ENCODE measurements at regions not wholly inside any gene's neighbourhood (a gene's known extent, or its start where the extent isn't known, plus 50 kb on each side); places are given as distances from the start of the nearest gene placed in this dataset.

DNA sequence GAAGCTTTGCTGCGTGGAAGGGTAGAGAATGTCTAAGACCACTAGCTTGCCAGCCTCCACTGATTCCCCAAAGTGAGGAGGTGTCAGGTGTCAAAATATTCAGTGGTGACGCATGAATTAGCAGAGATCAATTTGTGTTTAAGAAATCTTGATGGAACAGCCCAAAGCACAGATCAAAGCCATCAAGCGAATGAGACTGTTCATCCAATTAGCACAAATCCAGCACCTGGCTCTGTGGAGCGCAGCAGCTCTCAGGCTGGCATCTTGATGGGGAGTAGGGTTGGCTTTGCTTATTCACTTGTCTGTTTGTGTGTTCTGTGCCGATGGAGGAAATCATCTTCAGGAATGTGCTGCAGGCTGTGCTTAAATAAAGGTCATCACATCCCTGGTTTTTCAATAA is 456.8 kb upstream of the CCL2 start:
- DNase-seq: no peak

- DNase-seq: no peak
These were observed 452.5 kb upstream of the CCL2 start for GRCh38 chr17:33802349-33803198.

GRCh38 chr17:33803199-33803685 is 451.8 kb upstream of the CCL2 start:
- DNase-seq: no peak

GRCh38 chr17:33803686-33804085 is 451.4 kb upstream of the CCL2 start:
- DNase-seq: no peak

DNA sequence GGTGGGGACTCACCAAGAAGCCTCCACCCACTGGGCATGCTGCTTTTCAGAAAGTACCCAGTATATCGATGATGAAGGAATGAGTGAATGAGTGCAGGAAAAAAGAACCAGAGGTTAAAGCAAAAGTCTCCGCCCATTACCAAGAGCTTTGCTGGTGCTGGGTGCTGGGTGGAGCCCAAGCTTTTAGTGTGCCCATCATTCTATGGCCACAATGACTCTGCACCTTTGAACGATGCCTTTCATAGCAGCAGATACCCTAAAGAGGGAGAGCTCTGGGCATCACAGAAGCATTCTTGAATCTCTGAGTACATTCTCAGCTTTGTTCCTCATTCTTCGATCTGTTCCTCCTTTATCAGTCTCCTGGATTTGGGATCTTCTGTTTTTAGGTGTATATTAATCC is 450.7 kb upstream of the CCL2 start:
- no peak for DNase-seq

GRCh38 chr17:33806631-33807030 is 448.5 kb upstream of the CCL2 start:
- DNase-seq: no peak

- DNase-seq: no peak
These were observed 445.3 kb upstream of the CCL2 start for GRCh38 chr17:33809748-33810147.

GRCh38 chr17:33811004-33811760 is 443.9 kb upstream of the CCL2 start:
- DNase-seq: no peak

GRCh38 chr17:33811984-33812577 is 443.0 kb upstream of the CCL2 start:
- no peak for DNase-seq

GRCh38 chr17:33814852-33815251 is 440.2 kb upstream of the CCL2 start:
- no peak for DNase-seq

DNA sequence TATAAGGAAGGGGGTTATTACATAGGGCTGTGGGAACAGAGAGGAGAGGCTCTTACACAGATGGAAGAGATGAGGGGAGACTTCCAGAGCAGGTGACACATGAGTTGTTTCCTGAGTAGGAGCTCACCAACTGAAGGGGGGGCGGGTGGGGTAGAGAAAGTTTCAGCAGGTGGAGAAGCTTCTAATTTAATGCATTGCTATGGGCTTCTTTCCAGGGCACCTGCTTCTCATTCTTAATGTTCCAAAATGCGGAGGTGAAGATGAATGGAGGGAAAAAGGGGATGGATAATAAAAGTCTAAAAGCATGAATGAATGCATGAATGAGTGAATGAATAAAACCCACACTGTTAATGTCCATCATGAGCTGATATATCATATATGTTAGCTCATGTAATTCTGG is 439.0 kb upstream of the CCL2 start:
- no peak for DNase-seq

- no peak for DNase-seq
These were observed 438.1 kb upstream of the CCL2 start for GRCh38 chr17:33816842-33817617.

GRCh38 chr17:33819539-33819938 is 435.5 kb upstream of the CCL2 start:
- DNase-seq: no peak

DNA sequence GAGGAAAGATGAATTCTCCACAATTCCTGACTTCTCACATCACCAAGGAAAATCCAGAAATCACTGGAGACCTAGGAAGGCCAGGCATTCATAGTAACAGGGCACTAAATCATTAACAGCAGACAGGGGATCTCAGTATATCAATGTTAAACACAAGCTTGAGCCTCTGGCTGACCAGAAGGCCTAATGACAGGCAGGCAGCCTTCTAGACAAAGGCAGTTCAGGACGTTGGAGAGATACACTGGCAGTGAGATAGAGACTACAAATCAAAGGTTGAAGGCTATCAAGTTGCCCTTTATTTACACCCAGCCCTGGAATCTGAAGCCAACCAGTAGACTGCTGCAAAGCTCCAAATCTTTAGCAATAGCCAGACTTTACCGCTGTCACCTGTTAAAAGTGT is 422.8 kb upstream of the CCL2 start:
- DNase-seq: no peak

DNA sequence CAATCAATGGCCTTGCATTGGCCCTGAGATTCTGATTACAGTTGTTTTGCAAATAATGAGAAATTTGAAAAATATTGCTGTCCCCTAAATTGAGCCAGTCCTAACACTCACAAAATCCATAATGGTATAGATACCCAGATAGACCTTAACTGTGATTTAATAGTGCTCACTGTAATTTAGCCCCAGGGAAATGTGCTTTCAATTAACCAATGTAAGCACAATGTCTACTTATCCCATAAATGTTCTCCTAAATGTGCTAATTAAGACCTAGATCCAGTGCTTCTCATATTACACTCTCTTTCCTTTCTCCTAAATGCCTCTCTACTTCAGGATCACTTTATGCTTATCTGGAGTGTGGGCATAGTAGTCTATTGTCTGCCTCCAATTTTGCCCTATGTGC is 417.8 kb upstream of the CCL2 start:
- no peak for DNase-seq

GRCh38 chr17:33838281-33838680 is 416.8 kb upstream of the CCL2 start:
- no peak for DNase-seq

DNA sequence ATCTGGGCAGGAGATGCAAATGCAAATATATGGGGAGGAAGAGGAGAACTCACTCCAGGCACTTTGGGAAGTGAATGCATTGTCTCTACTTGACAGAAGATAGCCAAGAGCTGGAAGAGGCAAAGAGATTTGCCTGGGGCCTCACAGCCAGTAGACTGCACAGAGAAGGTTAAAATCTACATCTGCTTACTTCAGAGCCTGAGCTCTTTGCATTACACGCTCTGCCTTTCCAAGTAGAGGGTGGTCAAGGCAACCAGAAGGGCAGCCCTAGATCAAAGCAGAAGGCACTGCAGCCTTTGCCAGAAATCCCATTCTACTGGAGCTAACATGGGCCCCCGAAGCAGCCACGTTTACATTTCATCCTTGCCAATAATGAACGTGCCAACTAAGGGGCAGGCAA is 407.2 kb upstream of the CCL2 start:
- no peak for DNase-seq

DNA sequence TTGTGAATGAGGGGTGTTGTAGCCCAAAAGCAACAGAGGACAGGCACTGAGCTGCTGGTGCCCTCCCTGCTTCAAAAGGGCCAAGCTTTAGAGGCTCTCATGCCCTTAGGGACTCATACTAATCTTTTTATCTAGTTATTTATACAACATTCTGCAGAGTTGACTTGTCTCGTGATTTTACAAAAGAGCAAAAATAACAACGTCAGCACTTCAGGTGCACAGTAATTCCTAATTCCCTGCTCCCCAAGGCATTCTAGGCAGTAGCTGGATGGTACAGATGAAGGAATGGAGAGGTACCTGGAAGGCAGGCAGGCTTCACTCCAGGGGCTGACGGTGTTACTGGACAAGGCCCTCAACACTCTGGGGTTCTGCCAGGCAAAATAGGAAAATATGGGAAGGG is 406.7 kb upstream of the CCL2 start:
- no peak for DNase-seq

DNA sequence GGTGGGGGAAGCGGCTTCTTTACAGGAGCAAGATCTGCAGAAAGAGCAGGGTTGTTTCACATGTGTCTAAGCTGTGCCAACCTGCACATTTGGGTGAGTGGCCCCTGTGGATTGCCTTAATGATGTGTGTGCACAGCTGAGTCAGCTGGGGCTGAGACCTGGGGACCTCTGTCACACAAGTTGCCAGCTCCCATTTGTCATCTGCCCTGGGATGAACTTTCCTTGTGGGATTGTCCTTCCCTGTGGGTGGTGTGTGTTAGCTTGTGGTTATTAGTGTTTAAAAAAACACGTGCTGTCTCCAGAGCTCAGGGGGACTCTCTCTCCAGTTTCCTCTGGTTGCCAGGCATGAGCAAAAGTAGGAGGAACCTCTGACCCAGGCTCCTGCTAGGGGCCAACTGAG is 400.5 kb upstream of the CCL2 start:
- no peak for DNase-seq

DNA sequence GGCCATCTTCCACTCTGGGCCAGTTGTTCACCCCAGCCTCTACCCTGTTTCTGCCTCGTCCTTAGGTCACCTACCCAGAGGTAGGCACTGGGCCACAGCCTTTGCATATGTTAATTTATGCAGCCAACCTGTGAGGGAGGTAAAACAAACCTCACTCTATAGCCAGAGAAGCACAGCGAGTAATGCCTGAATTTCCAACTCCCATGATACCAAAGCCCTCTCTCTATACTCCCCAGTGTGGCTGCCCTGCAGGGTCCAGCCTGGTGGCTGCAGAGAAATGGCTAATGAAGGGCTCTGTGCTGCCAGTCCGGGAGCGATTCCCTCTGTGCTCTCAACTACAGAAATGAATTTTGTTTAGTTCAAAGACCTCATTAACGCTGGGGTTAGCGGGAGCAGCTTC is 397.0 kb upstream of the CCL2 start:
- DNase-seq: no peak

DNA sequence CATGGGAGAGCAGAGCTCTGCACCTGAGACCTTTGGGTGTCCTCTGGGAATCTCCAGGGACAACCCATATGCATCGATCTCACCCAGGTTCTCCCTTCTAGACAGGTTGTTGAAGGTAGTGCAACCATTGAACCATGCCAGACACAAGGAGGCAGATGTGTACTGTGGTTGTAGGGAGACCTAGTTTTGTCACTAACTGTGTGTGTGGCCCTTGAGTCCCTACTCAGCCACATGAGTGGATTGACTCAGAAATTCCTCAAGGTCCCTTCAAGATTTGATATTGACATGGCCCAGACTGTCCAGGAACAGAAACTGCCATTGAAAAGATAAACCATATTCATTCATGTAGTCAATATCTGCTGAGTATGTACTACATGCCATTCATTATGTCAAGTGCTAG is 396.4 kb upstream of the CCL2 start:
- DNase-seq: no peak

GRCh38 chr17:33862772-33863602 is 392.1 kb upstream of the CCL2 start:
- no peak for DNase-seq
